WERI-Rb-1 (cell line): ENCODE measurements at regions not wholly inside any gene's neighbourhood (a gene's known extent, or its start where the extent isn't known, plus 50 kb on each side); places are given as distances from the start of the nearest gene placed in this dataset.

Source experiments
- DNase-seq: peaks from one replicate; pipeline ENCODE4 v3.0.0-alpha.2; 2020
- H3K27ac ChIP-seq: fragments of 250-450 bp; sonication (Bioruptor Pico); 2 replicates; pipeline ENCODE4 v1.5.1; 2020; ENCODE audit warnings: mild to moderate bottlenecking, moderate library complexity
- H3K27me3 ChIP-seq: fragments of 250-450 bp; sonication (Bioruptor Pico); 2 replicates; pipeline ENCODE4 v1.5.1; 2021; ENCODE audit warnings: mild to moderate bottlenecking, low read depth, moderate library complexity; ENCODE audit not compliant: insufficient read depth, severe bottlenecking
- H3K36me3 ChIP-seq: fragments of 250-450 bp; sonication (Bioruptor Pico); 2 replicates; pipeline ENCODE4 v1.5.1; 2020; ENCODE audit warnings: mild to moderate bottlenecking, moderate library complexity
- H3K4me3 ChIP-seq: 2 replicates; pipeline ENCODE4 v1.5.1; 2011; ENCODE audit warnings: low read depth, mild to moderate bottlenecking, control low read depth, low read length
- H3K9me3 ChIP-seq: fragments of 250-450 bp; sonication (Bioruptor Pico); 2 replicates; pipeline ENCODE4 v1.5.1; 2021; ENCODE audit warnings: mild to moderate bottlenecking, moderate library complexity; ENCODE audit not compliant: severe bottlenecking
- TF ChIP-seq, protein P1 (sequence below): IDR thresholded peaks from 2 replicates; pipeline ENCODE4 v1.5.1; 2011; ENCODE audit warnings: low read depth, mild to moderate bottlenecking, control low read depth, inconsistent platforms, low read length

DNA sequence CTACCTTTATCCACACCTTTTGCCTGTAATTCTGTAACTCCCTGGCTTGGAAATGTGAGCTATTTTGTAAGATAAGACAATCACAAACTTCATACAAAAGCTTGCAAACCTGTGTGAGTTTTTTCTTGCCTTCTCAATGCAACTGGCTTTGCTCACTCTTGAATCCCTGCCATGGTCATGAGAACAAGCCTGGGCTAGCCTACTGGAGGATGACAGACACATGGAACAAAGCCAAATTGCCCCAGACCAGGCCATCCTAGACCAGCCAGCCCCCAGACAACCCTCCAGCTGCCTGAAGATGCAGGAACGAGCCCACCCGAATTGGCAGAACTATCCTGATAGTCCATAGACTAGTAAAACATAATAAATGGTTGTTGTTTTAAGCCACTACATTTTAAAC is 466.6 kb upstream of the ERCC4 start:
- peak; percentile 29 for DNase-seq
- TF ChIP-seq, protein P1, sequence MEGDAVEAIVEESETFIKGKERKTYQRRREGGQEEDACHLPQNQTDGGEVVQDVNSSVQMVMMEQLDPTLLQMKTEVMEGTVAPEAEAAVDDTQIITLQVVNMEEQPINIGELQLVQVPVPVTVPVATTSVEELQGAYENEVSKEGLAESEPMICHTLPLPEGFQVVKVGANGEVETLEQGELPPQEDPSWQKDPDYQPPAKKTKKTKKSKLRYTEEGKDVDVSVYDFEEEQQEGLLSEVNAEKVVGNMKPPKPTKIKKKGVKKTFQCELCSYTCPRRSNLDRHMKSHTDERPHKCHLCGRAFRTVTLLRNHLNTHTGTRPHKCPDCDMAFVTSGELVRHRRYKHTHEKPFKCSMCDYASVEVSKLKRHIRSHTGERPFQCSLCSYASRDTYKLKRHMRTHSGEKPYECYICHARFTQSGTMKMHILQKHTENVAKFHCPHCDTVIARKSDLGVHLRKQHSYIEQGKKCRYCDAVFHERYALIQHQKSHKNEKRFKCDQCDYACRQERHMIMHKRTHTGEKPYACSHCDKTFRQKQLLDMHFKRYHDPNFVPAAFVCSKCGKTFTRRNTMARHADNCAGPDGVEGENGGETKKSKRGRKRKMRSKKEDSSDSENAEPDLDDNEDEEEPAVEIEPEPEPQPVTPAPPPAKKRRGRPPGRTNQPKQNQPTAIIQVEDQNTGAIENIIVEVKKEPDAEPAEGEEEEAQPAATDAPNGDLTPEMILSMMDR, result no peak
- Histone ChIP-seq H3K36me3 (no peaks in the 10 kb centered on the region), H3K9me3 (peaks cover 3% of the 10 kb centered on the region), H3K27ac (peak overlapping the region; percentile 50), H3K27me3 (no peaks in the 10 kb centered on the region), H3K4me3 (no peak overlapping the region)

DNA sequence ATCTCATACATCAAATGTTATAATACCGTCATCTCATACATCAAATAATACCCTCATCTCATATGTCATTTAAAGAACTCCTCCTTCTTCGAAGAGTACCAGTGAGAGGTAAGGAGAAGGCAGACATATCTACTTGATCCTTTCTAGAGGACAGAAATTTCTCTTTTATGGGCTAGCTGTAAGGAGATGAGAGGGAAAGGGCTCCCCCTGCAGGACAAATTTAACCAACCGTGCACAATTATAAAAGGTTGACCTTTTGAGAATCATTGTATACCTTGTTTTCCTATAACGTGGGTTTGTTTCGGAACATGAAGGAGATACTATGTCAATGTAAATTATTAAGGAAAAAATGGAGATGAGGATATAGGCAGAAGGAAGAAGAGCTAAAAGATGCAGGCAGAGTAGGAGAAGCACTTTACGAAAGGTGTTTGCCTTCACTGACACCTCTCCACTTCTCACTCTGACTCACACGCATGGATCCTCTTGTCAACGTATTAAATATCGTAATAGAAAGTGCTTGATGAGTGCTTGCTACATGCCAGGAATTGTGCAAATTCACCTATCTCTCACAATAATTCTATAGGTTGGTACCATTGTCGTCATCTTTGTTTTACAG is 465.9 kb upstream of the ERCC4 start:
- Histone ChIP-seq H3K4me3 (no peak overlapping the region), H3K9me3 (peaks cover 3% of the 10 kb centered on the region), H3K36me3 (no peaks in the 10 kb centered on the region), H3K27ac (peak overlapping the region; percentile 50; the same call in 1 of the 2 replicates), H3K27me3 (no peaks in the 10 kb centered on the region)
- DNase-seq, result peak; percentile 55
- TF ChIP-seq, protein P1, result peak; percentile 49

DNA sequence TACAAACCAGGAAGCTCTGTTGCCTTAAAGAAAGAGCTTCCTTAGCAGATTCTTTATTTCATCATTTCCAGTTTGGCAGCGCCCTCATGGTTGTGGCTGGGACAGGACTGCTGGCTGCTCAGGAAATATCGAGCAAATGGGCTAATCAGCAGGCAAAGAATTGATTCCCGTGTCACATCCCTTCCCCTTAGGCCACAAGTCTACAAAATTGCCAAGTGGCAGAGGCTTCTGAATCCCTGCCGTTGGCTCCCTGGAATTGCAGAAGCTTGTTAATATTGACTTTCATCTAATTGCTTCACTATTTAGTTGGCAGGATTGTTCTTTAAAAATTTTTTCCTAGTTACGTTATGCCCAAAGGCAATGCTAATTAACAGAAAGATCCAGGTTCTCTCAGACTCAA is 456.3 kb upstream of the ERCC4 start:
- Histone ChIP-seq H3K4me3 (no peak overlapping the region), H3K27me3 (no peaks in the 10 kb centered on the region), H3K27ac (no peak overlapping the region), H3K36me3 (no peaks in the 10 kb centered on the region), H3K9me3 (no peaks in the 10 kb centered on the region)
- DNase-seq, result no peak
- TF ChIP-seq, protein P1, result no peak

DNA sequence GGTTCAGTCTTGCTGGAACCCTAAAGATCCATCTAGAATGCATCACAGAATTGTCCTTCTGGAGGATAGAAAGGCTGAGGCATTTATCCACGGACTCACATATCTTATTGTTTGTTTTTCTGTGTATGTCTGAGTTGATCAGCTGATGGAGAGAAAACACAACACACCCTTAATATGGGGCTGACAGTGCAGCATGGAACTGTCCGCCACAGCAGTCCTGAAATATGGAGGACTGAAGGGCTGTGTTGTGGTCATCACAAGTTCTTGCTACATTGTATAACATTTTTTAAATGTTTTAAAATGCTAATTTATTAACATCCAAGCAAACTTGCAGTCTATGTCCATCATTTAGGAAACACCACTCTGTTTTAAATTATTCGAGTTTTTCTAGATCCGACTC is 448.9 kb upstream of the ERCC4 start:
- Histone ChIP-seq H3K27ac (no peak overlapping the region), H3K9me3 (peaks cover 2% of the 10 kb centered on the region), H3K36me3 (no peaks in the 10 kb centered on the region), H3K27me3 (peaks cover 19% of the 10 kb centered on the region), H3K4me3 (no peak overlapping the region)
- no peak for DNase-seq
- TF ChIP-seq, protein P1, result no peak

DNA sequence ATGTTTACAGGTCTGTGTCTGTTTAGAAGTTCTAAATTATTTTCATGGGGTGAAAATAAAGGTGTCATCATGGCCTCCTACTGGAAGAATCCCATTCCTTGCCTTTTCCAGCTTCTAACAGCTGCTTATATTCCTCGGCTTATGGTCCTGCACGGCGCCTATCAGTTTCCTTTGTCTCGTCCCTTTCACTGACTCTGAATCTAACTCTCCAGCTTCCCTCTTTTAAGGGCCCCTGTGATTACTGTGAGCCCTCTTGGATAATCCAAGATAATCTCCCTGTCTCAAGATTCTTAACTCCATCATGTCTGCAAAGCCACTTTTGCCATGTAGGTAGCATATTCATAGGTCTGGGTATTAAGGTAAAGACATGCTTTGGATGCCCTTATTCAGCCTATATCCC is 441.0 kb upstream of the ERCC4 start:
- no peak overlapping the region for H3K4me3 ChIP-seq
- TF ChIP-seq, protein P1, result no peak
- H3K36me3 ChIP-seq, result no peaks in the 10 kb centered on the region
- DNase-seq, result peak; percentile 54
- H3K27me3 ChIP-seq, result peaks cover 72% of the 10 kb centered on the region
- H3K9me3 ChIP-seq, result no peaks in the 10 kb centered on the region
- H3K27ac ChIP-seq, result no peak overlapping the region

DNA sequence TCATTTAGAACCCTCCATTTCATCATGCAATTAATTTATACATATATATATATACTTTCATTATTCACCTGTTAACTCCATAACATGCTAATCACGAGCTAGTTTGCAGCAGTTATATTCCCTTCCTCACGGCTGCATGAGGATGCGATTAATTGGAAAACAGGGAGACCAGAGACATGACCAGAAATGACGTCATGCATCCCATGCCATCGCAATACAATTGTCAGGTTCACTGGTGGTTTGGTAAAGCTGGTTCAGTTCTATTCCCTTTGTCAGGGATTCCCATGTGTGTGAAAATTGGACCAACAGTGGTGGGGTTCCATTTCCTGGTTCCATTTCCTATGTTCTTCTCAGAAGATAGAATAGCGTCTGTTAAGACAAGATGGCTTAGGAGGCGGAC is 440.4 kb upstream of the ERCC4 start:
- no peaks in the 10 kb centered on the region for H3K36me3 ChIP-seq
- peaks cover 73% of the 10 kb centered on the region for H3K27me3 ChIP-seq
- no peak overlapping the region for H3K27ac ChIP-seq
- DNase-seq, result no peak
- TF ChIP-seq, protein P1, result no peak
- H3K4me3 ChIP-seq, result no peak overlapping the region
- no peaks in the 10 kb centered on the region for H3K9me3 ChIP-seq
